ENCODE measurements at regions not wholly inside any gene's neighbourhood (a gene's known extent, or its start where the extent isn't known, plus 50 kb on each side); places are given as distances from the start of the nearest gene placed in this dataset.
A peak's percentile ranks its signal among the peaks of the same experiment; 100 is the strongest.

GRCh38 chr13:53150568-53150967 is 122.0 kb downstream of the OLFM4 start:
- no peak for DNase-seq

- DNase-seq = peak; percentile 19 to 46
These were observed 122.9 kb downstream of the OLFM4 start for GRCh38 chr13:53151336-53152056.

- DNase-seq = no peak
These were observed 123.4 kb downstream of the OLFM4 start for GRCh38 chr13:53152057-53152421.

- no peak for DNase-seq
These were observed 129.6 kb downstream of the OLFM4 start for GRCh38 chr13:53158201-53158600.

GRCh38 chr13:53159431-53159830 is 130.8 kb downstream of the OLFM4 start:
- DNase-seq = no peak

- DNase-seq = no peak
These were observed 131.6 kb downstream of the OLFM4 start for GRCh38 chr13:53160211-53160610.

GRCh38 chr13:53161251-53161650 is 132.6 kb downstream of the OLFM4 start:
- no peak for DNase-seq

- no peak for DNase-seq
These were observed 136.6 kb downstream of the OLFM4 start for GRCh38 chr13:53165261-53165660.

- no peak for DNase-seq
These were observed 138.9 kb downstream of the OLFM4 start for GRCh38 chr13:53167561-53167960.

- no peak for DNase-seq
These were observed 142.3 kb downstream of the OLFM4 start for GRCh38 chr13:53170910-53171309.

- no peak for DNase-seq
These were observed 145.9 kb downstream of the OLFM4 start for GRCh38 chr13:53174545-53174944.

GRCh38 chr13:53180684-53181083 is 152.1 kb downstream of the OLFM4 start:
- DNase-seq = no peak

- DNase-seq = no peak
These were observed 154.1 kb downstream of the OLFM4 start for GRCh38 chr13:53182724-53183123.

GRCh38 chr13:53188120-53188519 is 159.5 kb downstream of the OLFM4 start:
- no peak for DNase-seq

- no peak for DNase-seq
These were observed 160.5 kb downstream of the OLFM4 start for GRCh38 chr13:53189162-53189561.

GRCh38 chr13:53191091-53191490 is 162.5 kb downstream of the OLFM4 start:
- DNase-seq = no peak

- DNase-seq = no peak
These were observed 168.8 kb downstream of the OLFM4 start for GRCh38 chr13:53197424-53197823.

GRCh38 chr13:53198017-53198416 is 169.4 kb downstream of the OLFM4 start:
- DNase-seq = no peak

GRCh38 chr13:53198736-53199135 is 170.1 kb downstream of the OLFM4 start:
- DNase-seq = no peak

GRCh38 chr13:53200075-53200474 is 171.5 kb downstream of the OLFM4 start:
- DNase-seq = no peak

GRCh38 chr13:53200498-53201453 is 172.2 kb downstream of the OLFM4 start:
- DNase-seq = peak; percentile 25 to 44

- no peak for DNase-seq
These were observed 173.0 kb downstream of the OLFM4 start for GRCh38 chr13:53201454-53202225.

- DNase-seq = no peak
These were observed 176.0 kb downstream of the OLFM4 start for GRCh38 chr13:53204598-53204997.
